ENCODE measurements at regions not wholly inside any gene's neighbourhood (a gene's known extent, or its start where the extent isn't known, plus 50 kb on each side); places are given as distances from the start of the nearest gene placed in this dataset.
A peak's percentile ranks its signal among the peaks of the same experiment; 100 is the strongest.

DNA sequence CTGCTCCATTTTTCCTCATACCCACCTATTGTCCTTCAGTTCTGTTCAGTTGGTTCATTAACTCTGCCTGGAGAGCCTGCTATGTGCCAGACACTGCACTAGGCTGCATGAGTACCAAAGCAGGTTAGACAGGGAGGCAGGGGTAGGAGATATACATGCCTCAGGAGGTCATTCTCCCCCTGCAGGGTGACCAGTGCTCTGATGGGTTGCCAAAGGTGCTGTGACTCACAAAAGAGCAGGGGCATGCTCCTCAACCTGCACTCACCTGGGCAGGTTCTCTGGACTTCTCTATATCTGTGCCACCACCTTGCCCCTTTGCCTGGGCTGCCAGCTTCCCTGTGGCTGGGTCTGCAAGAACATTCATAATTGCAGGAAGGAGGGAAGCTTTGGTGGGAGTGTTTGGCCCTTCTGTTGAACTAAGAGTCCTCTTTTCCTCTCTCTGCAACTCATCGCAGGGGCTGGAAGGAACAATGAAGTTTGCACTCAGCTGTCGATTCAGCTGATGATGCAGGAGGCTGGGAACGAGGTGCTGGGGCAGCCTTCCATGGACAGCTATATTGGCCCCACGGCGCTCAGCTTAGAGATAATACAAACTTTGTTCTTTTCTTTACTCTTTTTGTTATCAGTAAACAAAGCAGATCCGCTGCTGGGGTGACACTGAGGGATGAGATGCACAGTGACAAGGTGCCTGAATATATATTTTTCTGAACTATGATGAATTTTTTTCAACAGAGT is 356.4 kb upstream of the PLXNA2 start:
- DNase-seq: no peak

DNA sequence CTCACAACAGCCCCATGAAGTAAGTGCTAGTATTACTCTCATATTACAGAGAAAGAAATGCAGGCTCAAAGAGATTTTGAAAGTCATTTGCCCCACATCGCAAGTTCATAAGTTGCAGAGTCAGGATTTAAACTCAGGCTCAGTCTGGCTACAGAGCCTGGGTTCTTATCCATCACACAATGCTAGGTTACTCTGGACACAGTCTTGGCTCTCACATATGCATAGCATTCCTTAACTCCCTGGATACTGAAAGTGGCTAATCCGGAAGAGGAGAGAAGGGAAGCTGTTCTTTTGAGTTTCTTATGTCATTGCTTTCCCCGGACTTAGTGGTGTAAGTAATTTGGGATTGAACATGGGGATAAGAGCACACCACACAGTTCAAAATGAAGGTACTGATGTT is 357.4 kb upstream of the PLXNA2 start:
- DNase-seq: no peak

DNA sequence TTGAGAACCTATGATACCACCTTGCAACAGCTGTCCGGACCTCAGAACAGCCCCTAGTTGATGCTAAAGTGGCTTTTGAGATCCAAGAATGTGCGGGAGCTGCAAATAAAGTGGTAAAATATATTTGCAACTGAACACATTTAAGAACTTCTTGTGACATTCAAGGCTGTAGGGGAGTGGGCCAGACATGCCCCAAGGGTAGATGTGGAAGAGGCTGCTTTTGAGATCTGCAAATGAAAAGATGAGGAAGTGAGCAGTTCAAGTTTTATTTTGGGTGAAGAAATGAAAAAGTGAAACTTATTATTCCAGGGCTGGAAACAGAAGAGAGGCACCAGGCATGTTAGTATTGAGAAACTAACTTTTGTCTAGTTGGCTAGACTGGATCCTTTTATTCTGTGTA is 359.5 kb upstream of the PLXNA2 start:
- no peak for DNase-seq

GRCh38 chr1:208604295-208604694 is 360.1 kb upstream of the PLXNA2 start:
- DNase-seq: no peak

DNA sequence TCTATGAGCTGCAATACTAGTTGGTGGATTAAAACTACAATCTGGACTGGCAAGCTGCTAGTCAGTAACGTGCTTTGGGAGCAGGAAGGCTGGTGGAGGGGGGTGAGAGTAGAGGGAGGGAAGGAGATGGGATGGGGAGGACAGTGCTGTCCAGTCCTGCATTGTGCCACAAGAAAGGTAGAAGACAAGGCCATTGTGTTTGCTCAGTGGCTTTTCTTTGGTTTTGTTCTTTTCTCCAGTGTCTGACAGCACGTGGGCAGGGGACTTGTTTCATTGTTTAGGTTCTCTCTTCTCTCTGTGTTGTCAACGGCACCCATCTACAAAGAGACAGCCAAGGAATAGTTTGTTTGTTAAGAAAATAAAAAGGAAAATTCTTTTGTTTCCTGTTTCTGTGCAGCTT is 362.8 kb upstream of the PLXNA2 start:
- DNase-seq: no peak

DNA sequence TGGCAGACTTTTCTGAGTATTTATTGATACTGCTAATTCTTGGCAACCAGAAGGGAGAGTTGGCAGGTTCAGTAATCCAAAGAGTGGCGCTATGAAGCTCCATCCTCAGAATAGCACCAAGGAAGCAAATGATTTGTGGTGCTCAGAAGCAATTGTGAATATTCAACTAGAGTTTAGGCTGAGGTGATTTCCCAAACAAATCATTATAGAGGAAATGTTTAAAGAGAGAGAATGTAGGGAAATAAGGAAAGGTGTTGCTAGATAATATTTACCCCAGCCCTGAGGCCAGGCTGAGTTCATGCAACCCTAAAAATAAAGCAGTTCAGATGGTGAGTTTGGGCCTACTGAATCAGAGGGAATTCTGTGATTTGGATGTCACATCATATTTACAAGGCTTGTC is 363.4 kb upstream of the PLXNA2 start:
- peak in 1 of 2 experiments; percentile 11 for DNase-seq

GRCh38 chr1:208614610-208615009 is 370.4 kb upstream of the PLXNA2 start:
- DNase-seq: no peak

GRCh38 chr1:208615371-208615770 is 371.2 kb upstream of the PLXNA2 start:
- DNase-seq: no peak

GRCh38 chr1:208616776-208617175 is 372.6 kb upstream of the PLXNA2 start:
- DNase-seq: no peak

DNA sequence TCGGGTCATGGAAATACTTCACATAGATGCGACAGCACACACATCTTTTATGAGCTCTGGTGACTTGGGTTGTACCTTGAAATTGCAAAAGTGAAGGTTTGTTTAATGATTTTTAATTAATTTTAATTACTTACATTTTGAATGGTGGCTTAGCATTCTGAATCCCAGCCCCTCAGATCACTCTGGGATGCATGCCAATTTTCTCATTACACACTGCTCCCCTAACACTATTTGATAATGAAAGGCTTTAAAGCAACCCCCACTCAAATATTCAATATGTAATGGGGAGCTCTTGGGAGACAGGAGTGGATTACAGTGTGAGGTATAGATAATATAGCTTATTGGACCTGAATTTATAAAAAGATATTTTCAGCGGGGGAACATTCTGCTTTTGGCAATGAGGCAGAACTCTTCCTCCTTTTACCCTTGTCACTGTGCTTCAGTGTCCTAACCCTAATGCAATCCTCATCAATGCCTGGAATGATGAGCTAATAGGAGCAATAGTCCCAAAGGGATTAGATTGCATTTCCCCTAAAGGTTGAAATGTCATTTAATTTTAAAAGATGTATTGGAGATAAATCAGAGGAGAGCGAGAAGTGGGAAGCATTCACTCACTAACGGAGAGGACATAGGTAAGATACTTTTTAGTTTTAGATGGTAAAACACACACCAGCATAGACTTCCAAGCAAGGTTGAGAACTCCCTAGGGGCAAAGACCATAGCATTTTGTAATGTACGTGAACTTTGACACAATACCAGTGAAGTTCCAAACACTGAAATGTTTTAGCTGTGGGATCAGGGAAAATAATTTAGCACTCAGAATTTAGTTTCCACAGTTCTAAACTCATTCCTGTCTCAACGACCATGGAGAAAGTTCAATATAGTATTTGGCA is 384.1 kb upstream of the PLXNA2 start:
- DNase-seq: no peak

DNA sequence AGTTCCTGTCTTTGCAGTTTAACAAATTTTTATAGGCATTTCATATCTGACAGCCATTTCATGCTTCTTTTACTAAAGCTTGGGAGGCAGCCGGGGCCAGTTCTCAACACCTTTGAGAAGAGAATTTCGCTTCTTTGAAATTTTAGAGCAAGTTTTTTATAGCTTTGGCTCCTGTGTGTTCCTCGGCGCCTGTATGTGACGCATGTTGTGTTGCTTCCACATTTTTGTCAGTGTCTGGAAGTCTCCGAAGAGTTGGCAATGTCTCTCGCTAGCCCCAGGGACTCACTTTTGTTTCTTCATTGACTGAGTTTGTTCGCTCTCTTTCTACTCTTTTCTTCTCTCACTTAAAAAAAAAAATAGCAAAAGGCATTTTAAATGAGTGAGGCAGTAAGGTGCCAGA is 386.9 kb upstream of the PLXNA2 start:
- DNase-seq: no peak

GRCh38 chr1:208631506-208631905 is 387.3 kb upstream of the PLXNA2 start:
- DNase-seq: no peak

- DNase-seq: no peak
Observed at GRCh38 chr1:208634346-208635140, 390.4 kb upstream of the PLXNA2 start.

DNA sequence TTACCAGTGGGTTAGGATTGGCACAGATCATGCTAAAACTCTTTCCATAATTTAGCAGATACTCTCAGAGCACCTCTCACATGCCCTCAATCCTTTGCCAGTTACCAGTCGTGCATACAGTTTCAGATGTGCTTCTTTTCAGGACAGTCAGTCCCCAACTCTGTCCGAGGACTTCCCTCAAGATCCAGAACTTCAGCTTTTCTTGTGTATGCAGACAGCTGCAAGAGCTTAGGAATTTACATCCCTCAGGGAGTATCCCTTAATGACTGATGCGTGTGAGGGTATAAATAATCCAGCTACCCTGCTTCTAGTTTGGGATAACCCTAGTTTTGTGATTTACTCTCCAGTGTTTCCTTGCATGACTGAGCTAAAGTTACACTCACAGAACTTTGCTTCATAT is 393.0 kb upstream of the PLXNA2 start:
- no peak for DNase-seq

GRCh38 chr1:208639382-208639781 is 395.2 kb upstream of the PLXNA2 start:
- no peak for DNase-seq

GRCh38 chr1:208640295-208640694 is 396.1 kb upstream of the PLXNA2 start:
- DNase-seq: no peak

- no peak for DNase-seq
Observed at GRCh38 chr1:208641579-208642280, 397.5 kb upstream of the PLXNA2 start.

- DNase-seq: no peak
Observed at GRCh38 chr1:208643005-208643597, 398.9 kb upstream of the PLXNA2 start.

GRCh38 chr1:208644401-208645160 is 400.4 kb upstream of the PLXNA2 start:
- no peak for DNase-seq

- no peak for DNase-seq
Observed at GRCh38 chr1:208646431-208646830, 402.2 kb upstream of the PLXNA2 start.

- DNase-seq: peak in 1 of 2 experiments; percentile 5
Observed at GRCh38 chr1:208648146-208648545, 404.0 kb upstream of the PLXNA2 start.

All from NCI-H526 (cell line).